Vagina (tissue), 2 donors: ENCODE measurements at regions not wholly inside any gene's neighbourhood (a gene's known extent, or its start where the extent isn't known, plus 50 kb on each side); places are given as distances from the start of the nearest gene placed in this dataset.

Experiments used
- CTCF ChIP-seq, 3 experiments: fragments of 450-650 bp in 2 of 3; fragments of 200-600 bp in 1 of 3; sonication (generic) in 1 of 3; IDR thresholded peaks; one replicate each; pipeline ENCODE4 v1.5.1; 2017 to 2019; ENCODE audit warnings: antibody characterized with exemption in 3 of 3, mild to moderate bottlenecking in 2 of 3, moderate library complexity in 2 of 3
- POLR2A ChIP-seq, 2 donors: fragments of 450-650 bp; IDR thresholded peaks; one replicate each; pipeline ENCODE4 v1.6.1; 2017; ENCODE audit warnings: antibody characterized with exemption in 2 of 2, mild to moderate bottlenecking in 2 of 2, moderate library complexity in 2 of 2
- POLR2AphosphoS5 ChIP-seq, 2 donors: sonication (generic); formaldehyde crosslinking; IDR thresholded peaks; one replicate each; pipeline ENCODE4 v1.9.0; 2017; ENCODE audit warnings: antibody characterized with exemption in 2 of 2, mild to moderate bottlenecking in 2 of 2, low read depth in 1 of 2; ENCODE audit not compliant: insufficient read depth in 1 of 2

GRCh38 chr22:45093609-45094008 is 70.1 kb upstream of the NUP50 start:
- no peak for TF ChIP-seq CTCF (IDR thresholded peaks at IDR 0.05)
- no peak for TF ChIP-seq POLR2AphosphoS5 (IDR thresholded peaks at IDR 0.05; ENCODE audit: insufficient read depth in 1 of 2, low read depth in 1 of 2)
- TF ChIP-seq POLR2A (IDR thresholded peaks at IDR 0.05), result no peak
